Sigmoid colon (tissue), 6 donors: ENCODE measurements at regions not wholly inside any gene's neighbourhood (a gene's known extent, or its start where the extent isn't known, plus 50 kb on each side); places are given as distances from the start of the nearest gene placed in this dataset.

Experiments
- DNase-seq: peaks from one replicate; pipeline ENCODE4 v3.0.0-alpha.2; 2019
- H3K27ac ChIP-seq, 4 donors: fragments of 200-600 bp; sonication (generic); one replicate each; pipeline ENCODE4 v1.5.1; 2016 to 2019; ENCODE audit warnings: mild to moderate bottlenecking in 1 of 4
- H3K27me3 ChIP-seq, 3 donors: fragments of 200-600 bp; sonication (generic); one replicate each; pipeline ENCODE4 v1.5.1; 2019; ENCODE audit warnings: mild to moderate bottlenecking in 1 of 3
- H3K36me3 ChIP-seq, 4 donors: fragments of 200-600 bp; sonication (generic); one replicate each; pipeline ENCODE4 v1.5.1; 2016 to 2019
- H3K4me1 ChIP-seq, 4 donors: fragments of 200-600 bp; sonication (generic); one replicate each; pipeline ENCODE4 v1.5.1; 2017 to 2019
- H3K4me3 ChIP-seq, 4 donors: fragments of 200-600 bp; sonication (generic); one replicate each; pipeline ENCODE4 v1.5.1; 2017 to 2019; ENCODE audit warnings: mild to moderate bottlenecking in 2 of 4, moderate library complexity in 1 of 4
- H3K9me3 ChIP-seq, 4 donors: fragments of 200-600 bp in 3 of 4; sonication (generic) in 3 of 4; one replicate each; pipeline versions ENCODE4 v1.5.1 to v1.6.1; 2013 to 2019
- EP300 ChIP-seq, 4 donors: sonication (generic); formaldehyde crosslinking; IDR thresholded peaks; one replicate each; pipeline ENCODE4 v1.6.1; 2017; ENCODE audit warnings: antibody characterized with exemption in 4 of 4
- POLR2A ChIP-seq, 2 donors: fragments of 450-650 bp; IDR thresholded peaks; one replicate each; pipeline ENCODE4 v1.6.1; 2016; ENCODE audit warnings: antibody characterized with exemption in 2 of 2, mild to moderate bottlenecking in 2 of 2, moderate library complexity in 2 of 2
- POLR2AphosphoS5 ChIP-seq, 4 donors: sonication (generic); formaldehyde crosslinking; IDR thresholded peaks; one replicate each; pipeline ENCODE4 v1.6.1; 2017; ENCODE audit warnings: antibody characterized with exemption in 4 of 4
- WGBS, 2 donors: extraction: QIAGEN DNeasy Blood & Tissue Kit; methylation state at CpG; one replicate each; pipeline ENCODE4 v1.1.7; 2013; 5-methylcytosine and 5-hydroxymethylcytosine counted together
- intact Hi-C: fragments of 100-400 bp; cut with DNase I; formaldehyde crosslinking; loops from one replicate; pipeline ENCODE4 v1.15.1; 2023
- TF ChIP-seq, protein P1 (sequence below), 4 experiments: fragments of 450-650 bp in 3 of 4; fragments of 200-600 bp in 1 of 4; IDR thresholded peaks; one replicate each; pipeline ENCODE4 v1.5.1; 2016 to 2019; ENCODE audit warnings: antibody characterized with exemption in 4 of 4, mild to moderate bottlenecking in 3 of 4, moderate library complexity in 2 of 4
- donor health status: healthy with polysubstance abuse.
- donor health status: healthy.

- TF ChIP-seq, protein P1, sequence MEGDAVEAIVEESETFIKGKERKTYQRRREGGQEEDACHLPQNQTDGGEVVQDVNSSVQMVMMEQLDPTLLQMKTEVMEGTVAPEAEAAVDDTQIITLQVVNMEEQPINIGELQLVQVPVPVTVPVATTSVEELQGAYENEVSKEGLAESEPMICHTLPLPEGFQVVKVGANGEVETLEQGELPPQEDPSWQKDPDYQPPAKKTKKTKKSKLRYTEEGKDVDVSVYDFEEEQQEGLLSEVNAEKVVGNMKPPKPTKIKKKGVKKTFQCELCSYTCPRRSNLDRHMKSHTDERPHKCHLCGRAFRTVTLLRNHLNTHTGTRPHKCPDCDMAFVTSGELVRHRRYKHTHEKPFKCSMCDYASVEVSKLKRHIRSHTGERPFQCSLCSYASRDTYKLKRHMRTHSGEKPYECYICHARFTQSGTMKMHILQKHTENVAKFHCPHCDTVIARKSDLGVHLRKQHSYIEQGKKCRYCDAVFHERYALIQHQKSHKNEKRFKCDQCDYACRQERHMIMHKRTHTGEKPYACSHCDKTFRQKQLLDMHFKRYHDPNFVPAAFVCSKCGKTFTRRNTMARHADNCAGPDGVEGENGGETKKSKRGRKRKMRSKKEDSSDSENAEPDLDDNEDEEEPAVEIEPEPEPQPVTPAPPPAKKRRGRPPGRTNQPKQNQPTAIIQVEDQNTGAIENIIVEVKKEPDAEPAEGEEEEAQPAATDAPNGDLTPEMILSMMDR (IDR thresholded peaks at IDR 0.05) = no peak
- no peak for TF ChIP-seq POLR2AphosphoS5 (IDR thresholded peaks at IDR 0.05)
- TF ChIP-seq POLR2A (IDR thresholded peaks at IDR 0.05) = no peak
- TF ChIP-seq EP300 (IDR thresholded peaks at IDR 0.05) = no peak
- WGBS, 2 donors = 65 to 72% methylated on average over 2 of the region's 2 CpGs
- H3K27ac ChIP-seq = no peak overlapping the region
- H3K27me3 ChIP-seq = no peaks in the 10 kb centered on the region
- no peaks in the 10 kb centered on the region for H3K36me3 ChIP-seq
- no peaks in the 10 kb centered on the region for H3K9me3 ChIP-seq
- no peak for DNase-seq
- no peak overlapping the region for H3K4me3 ChIP-seq
- intact Hi-C loops = no loop called here
- H3K4me1 ChIP-seq = peaks cover 0 to 4% (median 0%) of the 10 kb centered on the region in 4 donors
These were observed 288.0 kb upstream of the PRMT6 start for GRCh38 chr1:106768501-106768900.

GRCh38 chr1:106773206-106773605, 283.3 kb upstream of the PRMT6 start:
- Histone ChIP-seq H3K4me3 (no peak overlapping the region), H3K36me3 (no peaks in the 10 kb centered on the region), H3K27me3 (no peaks in the 10 kb centered on the region), H3K27ac (no peak overlapping the region), H3K4me1 (peaks cover 0 to 2% (median 0%) of the 10 kb centered on the region in 4 donors), H3K9me3 (peaks cover 0 to 2% (median 0%) of the 10 kb centered on the region in 4 donors)
- TF ChIP-seq POLR2A (IDR thresholded peaks at IDR 0.05) = no peak
- no peak for TF ChIP-seq EP300 (IDR thresholded peaks at IDR 0.05)
- no peak for TF ChIP-seq POLR2AphosphoS5 (IDR thresholded peaks at IDR 0.05)
- TF ChIP-seq, protein P1 (IDR thresholded peaks at IDR 0.05) = no peak
- WGBS, 2 donors = 75 to 87% methylated on average over 2 of the region's 2 CpGs
- DNase-seq = no peak
- intact Hi-C loops = no loop called here

- no peak for DNase-seq
These were observed 276.4 kb upstream of the PRMT6 start for GRCh38 chr1:106780066-106780465.

GRCh38 chr1:106780806-106781569, 275.5 kb upstream of the PRMT6 start:
- no peaks in the 10 kb centered on the region for H3K9me3 ChIP-seq
- intact Hi-C loops = no loop called here
- no peak for DNase-seq
- H3K4me3 ChIP-seq = no peak overlapping the region
- no peaks in the 10 kb centered on the region for H3K27me3 ChIP-seq
- WGBS, 2 donors = 90 to 94% methylated on average over 1 of the region's 1 CpG
- H3K27ac ChIP-seq = no peak overlapping the region
- no peaks in the 10 kb centered on the region for H3K4me1 ChIP-seq
- TF ChIP-seq POLR2AphosphoS5 (IDR thresholded peaks at IDR 0.05) (no peak), EP300 (IDR thresholded peaks at IDR 0.05) (no peak), POLR2A (IDR thresholded peaks at IDR 0.05) (no peak)
- TF ChIP-seq, protein P1 (IDR thresholded peaks at IDR 0.05) = no peak
- H3K36me3 ChIP-seq = no peaks in the 10 kb centered on the region

More at GRCh38 chr1:106780066-106780465, 276.4 kb upstream of the PRMT6 start:
- H3K4me1 ChIP-seq = no peaks in the 10 kb centered on the region
- no peak overlapping the region for H3K4me3 ChIP-seq
- no peak overlapping the region for H3K27ac ChIP-seq
- TF ChIP-seq, protein P1 (IDR thresholded peaks at IDR 0.05) = no peak
- no peak for TF ChIP-seq POLR2A (IDR thresholded peaks at IDR 0.05)
- TF ChIP-seq POLR2AphosphoS5 (IDR thresholded peaks at IDR 0.05) = no peak
- 90 to 95% methylated on average over 1 of the region's 1 CpG for WGBS, 2 donors
- H3K9me3 ChIP-seq = no peaks in the 10 kb centered on the region
- H3K36me3 ChIP-seq = no peaks in the 10 kb centered on the region
- intact Hi-C loops = no loop called here
- no peaks in the 10 kb centered on the region for H3K27me3 ChIP-seq

- no peak for TF ChIP-seq POLR2A (IDR thresholded peaks at IDR 0.05)
- TF ChIP-seq, protein P1 (IDR thresholded peaks at IDR 0.05) = no peak
- TF ChIP-seq POLR2AphosphoS5 (IDR thresholded peaks at IDR 0.05) = no peak
- DNase-seq = no peak
- intact Hi-C loops = no loop called here
- Histone ChIP-seq H3K9me3 (no peaks in the 10 kb centered on the region), H3K4me3 (no peak overlapping the region), H3K27ac (no peak overlapping the region), H3K4me1 (no peaks in the 10 kb centered on the region), H3K36me3 (no peaks in the 10 kb centered on the region), H3K27me3 (no peaks in the 10 kb centered on the region)
These were observed 271.3 kb upstream of the PRMT6 start for GRCh38 chr1:106785176-106785575.
